Lower leg skin (tissue), 4 donors: ENCODE measurements at regions not wholly inside any gene's neighbourhood (a gene's known extent, or its start where the extent isn't known, plus 50 kb on each side); places are given as distances from the start of the nearest gene placed in this dataset.

Experiments
- DNase-seq, 2 donors: peaks; one replicate each; pipeline ENCODE4 v3.0.0-alpha.2; 2019; ENCODE audit warnings: low spot score in 2 of 2
- H3K4me3 ChIP-seq: fragments of 200-600 bp; sonication (generic); 2 replicates; pipeline ENCODE4 v1.5.1; 2017; ENCODE audit warnings: mild to moderate bottlenecking, low read depth; ENCODE audit not compliant: poor library complexity, severe bottlenecking
- POLR2A ChIP-seq, 2 donors: fragments of 450-650 bp; IDR thresholded peaks; one replicate each; pipeline ENCODE4 v1.6.1; 2016 to 2017; ENCODE audit warnings: antibody characterized with exemption in 2 of 2, mild to moderate bottlenecking in 1 of 2, moderate library complexity in 1 of 2
- WGBS, 2 donors: methylation state at CpG; one replicate each; pipeline ENCODE4 v1.1.5; 2018; 5-methylcytosine and 5-hydroxymethylcytosine counted together
- intact Hi-C: fragments of 100-400 bp; cut with DNase I; formaldehyde crosslinking; loops from one replicate; pipeline ENCODE4 v1.15.0; 2023; ENCODE audit warnings: low total_unique reads
- TF ChIP-seq, protein P1 (sequence below), 3 donors: fragments of 450-650 bp; IDR thresholded peaks; one replicate each; pipeline ENCODE4 v1.5.1; 2016; ENCODE audit warnings: antibody characterized with exemption in 3 of 3, mild to moderate bottlenecking in 3 of 3, moderate library complexity in 2 of 3

DNA sequence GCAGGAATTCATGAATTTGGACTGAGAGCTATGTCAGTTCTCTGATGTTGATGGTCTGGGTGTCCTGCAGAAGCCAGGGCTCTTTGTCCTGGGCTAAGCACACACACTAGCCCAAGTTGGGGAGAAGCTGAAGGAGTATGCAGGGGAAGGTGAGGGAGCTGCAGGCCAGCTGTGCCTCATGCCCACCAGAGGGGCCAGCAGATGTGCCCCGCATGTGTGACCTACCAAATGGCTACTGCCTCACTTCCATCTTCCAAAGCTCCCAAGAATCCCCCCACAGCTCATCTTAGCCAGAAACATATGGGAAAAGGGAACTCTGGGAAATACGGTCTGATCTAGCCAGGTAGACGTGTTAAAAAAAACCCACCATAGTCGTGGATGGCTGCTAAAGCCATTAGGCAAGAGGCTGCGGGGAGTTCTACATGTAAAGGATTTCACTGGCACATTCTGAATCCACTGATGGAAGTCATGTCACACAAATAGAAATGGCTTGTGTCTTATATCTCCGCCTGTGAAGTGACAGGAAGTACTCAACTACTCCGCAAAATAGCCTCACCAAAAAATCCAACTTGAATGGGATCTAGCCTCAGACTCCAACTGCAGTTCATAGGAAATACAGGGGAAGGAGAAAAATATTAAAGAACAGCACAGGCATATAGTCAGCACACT is 96.3 kb upstream of the CLMP start:
- no peak for DNase-seq
- intact Hi-C loops: no loop called here
- H3K4me3 ChIP-seq: no peak overlapping the region
- TF ChIP-seq POLR2A (IDR thresholded peaks at IDR 0.05): no peak
- TF ChIP-seq, protein P1, sequence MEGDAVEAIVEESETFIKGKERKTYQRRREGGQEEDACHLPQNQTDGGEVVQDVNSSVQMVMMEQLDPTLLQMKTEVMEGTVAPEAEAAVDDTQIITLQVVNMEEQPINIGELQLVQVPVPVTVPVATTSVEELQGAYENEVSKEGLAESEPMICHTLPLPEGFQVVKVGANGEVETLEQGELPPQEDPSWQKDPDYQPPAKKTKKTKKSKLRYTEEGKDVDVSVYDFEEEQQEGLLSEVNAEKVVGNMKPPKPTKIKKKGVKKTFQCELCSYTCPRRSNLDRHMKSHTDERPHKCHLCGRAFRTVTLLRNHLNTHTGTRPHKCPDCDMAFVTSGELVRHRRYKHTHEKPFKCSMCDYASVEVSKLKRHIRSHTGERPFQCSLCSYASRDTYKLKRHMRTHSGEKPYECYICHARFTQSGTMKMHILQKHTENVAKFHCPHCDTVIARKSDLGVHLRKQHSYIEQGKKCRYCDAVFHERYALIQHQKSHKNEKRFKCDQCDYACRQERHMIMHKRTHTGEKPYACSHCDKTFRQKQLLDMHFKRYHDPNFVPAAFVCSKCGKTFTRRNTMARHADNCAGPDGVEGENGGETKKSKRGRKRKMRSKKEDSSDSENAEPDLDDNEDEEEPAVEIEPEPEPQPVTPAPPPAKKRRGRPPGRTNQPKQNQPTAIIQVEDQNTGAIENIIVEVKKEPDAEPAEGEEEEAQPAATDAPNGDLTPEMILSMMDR (IDR thresholded peaks at IDR 0.05): no peak
- 77 to 79% methylated on average over 7 of the region's 7 CpGs for WGBS, 2 donors

DNA sequence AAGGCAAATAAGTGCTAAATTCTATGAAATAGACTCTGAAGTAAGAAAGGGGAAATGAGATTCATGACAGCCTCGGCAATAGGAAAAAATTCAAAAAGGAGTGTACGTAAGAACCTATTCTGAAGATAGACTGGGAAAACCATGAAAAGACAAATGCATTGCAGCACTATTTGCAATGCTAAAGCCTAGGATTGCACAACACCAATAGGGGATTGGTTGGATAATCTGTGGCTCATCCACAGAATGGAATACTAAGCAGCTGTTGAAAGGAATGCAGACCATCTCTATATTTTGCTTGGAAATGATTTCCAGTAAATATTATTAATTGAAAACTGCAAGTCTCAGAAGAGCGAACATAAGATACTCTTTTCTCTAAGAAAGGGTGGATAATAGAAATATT is 91.7 kb upstream of the CLMP start:
- TF ChIP-seq POLR2A (IDR thresholded peaks at IDR 0.05): no peak
- H3K4me3 ChIP-seq: no peak overlapping the region
- DNase-seq: no peak
- 78 to 86% methylated on average over 3 of the region's 3 CpGs for WGBS, 2 donors
- intact Hi-C loops: no loop called here

- 61 to 74% methylated on average over 5 of the region's 5 CpGs for WGBS, 2 donors
- no peak for TF ChIP-seq POLR2A (IDR thresholded peaks at IDR 0.05)
- TF ChIP-seq, protein P1 (IDR thresholded peaks at IDR 0.05): no peak
- no peak for DNase-seq
- intact Hi-C loops: no loop called here
- no peak overlapping the region for H3K4me3 ChIP-seq
These were observed 91.2 kb upstream of the CLMP start for GRCh38 chr11:123286255-123286654.

GRCh38 chr11:123284454-123284853 is 89.4 kb upstream of the CLMP start:
- DNase-seq: no peak
- H3K4me3 ChIP-seq: no peak overlapping the region
- TF ChIP-seq POLR2A (IDR thresholded peaks at IDR 0.05): no peak
- TF ChIP-seq, protein P1 (IDR thresholded peaks at IDR 0.05): no peak
- 54 to 60% methylated on average over 2 of the region's 2 CpGs for WGBS, 2 donors
- intact Hi-C loops: no loop called here

DNA sequence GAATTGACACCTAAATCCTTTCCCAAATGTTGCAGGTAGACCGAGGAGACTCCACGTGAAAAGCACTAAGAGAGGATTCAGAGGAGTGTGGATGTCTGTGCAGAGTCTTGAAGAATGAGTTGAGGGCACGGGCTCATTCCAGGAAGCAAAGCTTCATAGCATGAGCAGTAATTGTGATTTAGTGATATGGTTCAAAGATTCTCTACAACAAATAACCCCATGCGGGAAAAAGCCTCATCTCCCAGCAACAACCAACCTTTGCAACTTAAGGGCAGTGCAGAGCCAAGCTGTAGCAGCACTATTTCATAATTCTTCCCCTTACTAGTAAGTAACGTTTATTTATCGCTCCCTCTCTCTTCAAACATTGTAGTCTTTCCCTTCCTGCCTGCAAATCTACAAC is 87.5 kb upstream of the CLMP start:
- 74 to 75% methylated on average over 6 of the region's 6 CpGs for WGBS, 2 donors
- peak in 1 of 2 donors; percentile 6 for DNase-seq
- intact Hi-C loops: no loop called here
- no peak overlapping the region for H3K4me3 ChIP-seq
- TF ChIP-seq POLR2A (IDR thresholded peaks at IDR 0.05): no peak
- TF ChIP-seq, protein P1 (IDR thresholded peaks at IDR 0.05): no peak

DNA sequence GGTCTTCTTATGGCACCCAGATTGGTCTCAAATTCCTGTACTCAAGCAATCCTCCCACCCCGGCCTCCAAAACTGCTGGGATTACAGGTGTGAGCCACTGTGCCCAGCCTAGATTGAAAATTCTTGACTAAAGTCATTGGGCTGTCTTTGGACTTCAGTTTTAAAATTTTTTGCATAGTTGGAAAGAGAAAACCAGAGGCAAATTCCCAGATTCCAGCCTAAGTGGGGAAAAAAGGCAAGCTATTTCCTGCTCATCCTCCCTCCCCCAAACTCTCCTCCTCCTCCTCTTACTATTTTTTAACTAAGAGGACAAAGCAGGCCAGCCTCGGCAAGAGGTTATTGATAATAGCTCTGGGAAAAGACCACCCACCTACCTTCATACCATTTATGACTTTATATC is 78.6 kb upstream of the CLMP start:
- DNase-seq: no peak
- intact Hi-C loops: no loop called here
- 67 to 70% methylated on average over 2 of the region's 2 CpGs for WGBS, 2 donors
- H3K4me3 ChIP-seq: no peak overlapping the region
- no peak for TF ChIP-seq POLR2A (IDR thresholded peaks at IDR 0.05)
- TF ChIP-seq, protein P1 (IDR thresholded peaks at IDR 0.05): no peak
